Gastroesophageal sphincter (tissue), 4 donors: ENCODE measurements at regions not wholly inside any gene's neighbourhood (a gene's known extent, or its start where the extent isn't known, plus 50 kb on each side); places are given as distances from the start of the nearest gene placed in this dataset.

Experiments
- ATAC-seq: fragments of 150-250 bp; one replicate; pipeline ENCODE4 v1.9.1; 2016; ENCODE audit warnings: mild to moderate bottlenecking, moderate library complexity
- H3K27ac ChIP-seq, 4 donors: fragments of 200-600 bp; sonication (generic) in 3 of 4; 1 replicate in 3 of 4; 2 replicates in 1 of 4; pipeline ENCODE4 v1.5.1; 2016 to 2019
- H3K27me3 ChIP-seq: fragments of 200-600 bp; sonication (generic); one replicate; pipeline ENCODE4 v1.5.1; 2019
- H3K36me3 ChIP-seq, 2 donors: fragments of 200-600 bp; sonication (generic); one replicate each; pipeline ENCODE4 v1.5.1; 2019; ENCODE audit warnings: control low read depth in 1 of 2
- H3K4me1 ChIP-seq, 3 donors: fragments of 200-600 bp; sonication (generic); 1 replicate in 2 of 3; 2 replicates in 1 of 3; pipeline ENCODE4 v1.5.1; 2016 to 2019; ENCODE audit warnings: control low read depth in 2 of 3
- H3K4me3 ChIP-seq, 2 donors: fragments of 200-600 bp; sonication (generic); one replicate each; pipeline ENCODE4 v1.5.1; 2019; ENCODE audit warnings: mild to moderate bottlenecking in 1 of 2, moderate library complexity in 1 of 2
- H3K9me3 ChIP-seq, 3 donors: fragments of 200-600 bp; sonication (generic); one replicate each; pipeline ENCODE4 v1.5.1; 2017 to 2019; ENCODE audit warnings: control low read depth in 2 of 3
- CTCF ChIP-seq, 4 experiments: fragments of 200-600 bp in 2 of 4; fragments of 450-650 bp in 2 of 4; sonication (generic) in 1 of 4; IDR thresholded peaks; one replicate each; pipeline ENCODE4 v1.5.1; 2017 to 2019; ENCODE audit warnings: antibody characterized with exemption in 4 of 4, mild to moderate bottlenecking in 2 of 4, moderate library complexity in 2 of 4
- EP300 ChIP-seq: sonication (generic); formaldehyde crosslinking; IDR thresholded peaks from one replicate; pipeline ENCODE4 v1.6.1; 2017; ENCODE audit warnings: antibody characterized with exemption, mild to moderate bottlenecking
- POLR2A ChIP-seq, 2 donors: fragments of 450-650 bp; IDR thresholded peaks; one replicate each; pipeline ENCODE4 v1.6.1; 2017; ENCODE audit warnings: antibody characterized with exemption in 2 of 2, mild to moderate bottlenecking in 2 of 2, moderate library complexity in 1 of 2
- POLR2AphosphoS5 ChIP-seq: sonication (generic); formaldehyde crosslinking; IDR thresholded peaks from one replicate; pipeline ENCODE4 v1.6.1; 2017; ENCODE audit warnings: antibody characterized with exemption
- WGBS, 2 donors: methylation state at CpG; one replicate each; pipeline ENCODE4 v1.1.5; 2018; ENCODE audit warnings: low coverage in 1 of 2; 5-methylcytosine and 5-hydroxymethylcytosine counted together

- no peak for TF ChIP-seq POLR2A (IDR thresholded peaks at IDR 0.05)
- TF ChIP-seq EP300: no peak
- TF ChIP-seq CTCF (IDR thresholded peaks at IDR 0.05): no peak
- TF ChIP-seq POLR2AphosphoS5: no peak
- Histone ChIP-seq H3K36me3 (peaks cover 0 to 6% of the 10 kb centered on the region in 2 donors), H3K9me3 (no peaks in the 10 kb centered on the region), H3K27ac (peak overlapping the region in 2 of 4 donors; percentile 17 to 22), H3K4me1 (peaks cover 3 to 14% (median 7%) of the 10 kb centered on the region in 3 donors), H3K4me3 (no peak overlapping the region), H3K27me3 (no peaks in the 10 kb centered on the region)
- ATAC-seq: no peak
- WGBS, 2 donors: 90 to 100% methylated on average over 3 to 4 of the region's 4 CpGs
These were observed 333.2 kb upstream of the UMPS start for GRCh38 chr3:124397088-124397487.

DNA sequence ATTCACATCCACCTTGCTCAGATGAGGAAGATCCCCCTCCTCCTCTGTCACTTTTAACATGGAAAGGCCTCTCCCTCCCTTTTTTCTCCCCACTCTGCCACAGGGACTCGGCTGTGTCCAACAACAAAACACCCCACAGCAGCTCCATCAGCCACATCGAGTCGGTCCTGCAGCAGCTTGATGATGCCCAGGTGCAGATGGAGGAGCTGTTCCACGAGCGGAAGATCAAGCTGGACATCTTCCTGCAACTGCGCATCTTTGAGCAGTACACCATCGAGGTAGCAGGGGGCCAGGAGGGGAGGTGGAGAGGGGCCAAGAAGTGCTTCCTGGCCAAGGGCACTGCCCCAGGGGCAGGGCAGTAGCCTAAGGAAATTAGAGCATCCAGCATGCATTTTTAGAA, 331.7 kb upstream of the UMPS start:
- TF ChIP-seq CTCF (IDR thresholded peaks at IDR 0.05) (no peak), EP300 (no peak), POLR2AphosphoS5 (no peak), POLR2A (IDR thresholded peaks at IDR 0.05) (no peak)
- ATAC-seq: no peak
- peaks cover 0 to 6% of the 10 kb centered on the region in 2 donors for H3K36me3 ChIP-seq
- no peaks in the 10 kb centered on the region for H3K9me3 ChIP-seq
- H3K27ac ChIP-seq: no peak overlapping the region
- 100% methylated on average over 6 of the region's 7 CpGs; no CpG with 5 or more reads in 1 of the 2 donors for WGBS, 2 donors
- H3K27me3 ChIP-seq: no peaks in the 10 kb centered on the region
- peaks cover 3 to 14% (median 7%) of the 10 kb centered on the region in 3 donors for H3K4me1 ChIP-seq
- no peak overlapping the region for H3K4me3 ChIP-seq

DNA sequence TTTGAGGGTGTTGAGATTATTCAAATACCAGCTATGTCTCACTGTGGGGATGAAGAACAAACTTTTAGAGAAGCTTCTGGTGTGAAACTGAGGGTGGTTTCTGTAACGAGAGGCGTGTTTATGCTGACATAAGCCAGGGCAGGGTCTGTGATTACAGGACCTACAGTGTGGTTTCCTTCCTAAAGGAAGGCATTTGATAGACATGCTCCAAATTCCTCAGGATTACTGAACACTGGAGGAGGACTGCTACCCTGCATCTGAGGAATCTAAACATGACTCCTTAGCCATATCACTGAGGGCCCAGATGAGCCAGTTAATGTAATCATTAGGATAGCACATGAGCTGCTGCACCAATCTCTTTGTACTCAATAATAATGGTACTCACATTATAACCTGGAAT, 328.4 kb upstream of the UMPS start:
- peaks cover 0 to 6% of the 10 kb centered on the region in 2 donors for H3K36me3 ChIP-seq
- no peaks in the 10 kb centered on the region for H3K27me3 ChIP-seq
- H3K27ac ChIP-seq: peak overlapping the region in 2 of 4 donors; percentile 7 to 67
- no peaks in the 10 kb centered on the region for H3K9me3 ChIP-seq
- no peak overlapping the region for H3K4me3 ChIP-seq
- ATAC-seq: no peak
- WGBS, 2 donors: 21 to 41% methylated on average over 2 of the region's 2 CpGs
- no peak for TF ChIP-seq POLR2A (IDR thresholded peaks at IDR 0.05)
- TF ChIP-seq EP300: no peak
- TF ChIP-seq CTCF (IDR thresholded peaks at IDR 0.05): no peak
- no peak for TF ChIP-seq POLR2AphosphoS5
- no peaks in the 10 kb centered on the region for H3K4me1 ChIP-seq

DNA sequence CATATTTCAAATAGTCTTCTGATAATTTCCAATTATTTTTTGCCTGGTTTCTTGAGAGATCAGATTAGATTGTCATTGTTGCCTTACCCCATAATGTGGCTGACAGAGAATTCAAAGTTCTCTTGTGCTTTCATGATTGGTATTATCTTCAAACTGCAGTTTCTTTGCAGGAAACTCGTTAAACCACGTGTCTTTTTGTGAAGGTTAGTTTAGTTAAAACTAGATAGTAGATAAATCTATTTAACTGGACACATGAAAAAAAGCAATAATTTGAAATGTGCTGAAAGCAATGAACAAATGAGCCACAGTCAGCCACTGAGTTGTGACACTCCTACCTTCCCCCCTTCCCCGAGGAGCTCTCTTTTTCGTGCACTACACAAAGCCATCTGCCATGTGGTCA, 327.5 kb upstream of the UMPS start:
- no peak for ATAC-seq
- WGBS, 2 donors: 78 to 83% methylated on average over 4 of the region's 4 CpGs

More for the DNA sequence above, 327.5 kb upstream of the UMPS start:
- no peaks in the 10 kb centered on the region for H3K4me1 ChIP-seq
- H3K27ac ChIP-seq: no peak overlapping the region
- peaks cover 0 to 6% of the 10 kb centered on the region in 2 donors for H3K36me3 ChIP-seq
- no peaks in the 10 kb centered on the region for H3K9me3 ChIP-seq
- no peaks in the 10 kb centered on the region for H3K27me3 ChIP-seq
- H3K4me3 ChIP-seq: no peak overlapping the region
- TF ChIP-seq POLR2A (IDR thresholded peaks at IDR 0.05) (no peak), POLR2AphosphoS5 (no peak), CTCF (IDR thresholded peaks at IDR 0.05) (no peak), EP300 (no peak)
